ENCODE measurements at regions not wholly inside any gene's neighbourhood (a gene's known extent, or its start where the extent isn't known, plus 50 kb on each side); places are given as distances from the start of the nearest gene placed in this dataset.
"Not testable (repeated sequence)": the region's sequence is repeated elsewhere in the genome, so short reads cannot be mapped to it uniquely, and the experiment has no call there.

DNA sequence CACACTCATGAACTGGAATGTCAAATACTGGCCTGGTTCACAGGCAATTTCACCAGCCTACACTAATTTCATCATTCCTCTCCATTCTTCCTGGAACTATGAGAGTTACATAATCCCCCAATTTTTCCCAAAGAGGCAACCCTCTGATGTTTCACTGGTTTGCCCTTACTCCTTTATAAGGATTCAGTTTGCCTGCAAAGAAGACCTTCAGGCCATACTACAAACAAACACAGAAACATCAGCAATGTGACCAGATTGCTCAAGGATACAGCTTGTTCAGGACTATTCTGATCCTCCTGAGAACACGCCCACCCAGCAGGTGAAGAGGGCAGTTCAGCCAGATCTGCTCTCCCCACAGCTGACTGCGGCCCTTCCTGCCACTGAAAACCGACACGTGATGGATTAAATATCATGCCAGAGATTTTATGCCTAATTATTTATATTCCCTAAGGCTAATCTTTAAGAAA, 215.5 kb downstream of the ETAA1 start:
- TF ChIP-seq CTCF (IDR thresholded peaks at IDR 0.05; ENCODE audit: low read length, missing control alignments) = no peak
- H3K4me3 ChIP-seq (replicated peaks; ENCODE audit: low read depth, low read length) = no peak overlapping the region
- DNase-seq (ENCODE audit: low read depth) = peak; percentile 82

- no peak overlapping the region for H3K4me3 ChIP-seq (replicated peaks; ENCODE audit: low read depth, low read length)
- no peak for DNase-seq (ENCODE audit: low read depth)
- TF ChIP-seq CTCF (IDR thresholded peaks at IDR 0.05; ENCODE audit: low read length, missing control alignments) = no peak
These were observed 216.1 kb downstream of the ETAA1 start for GRCh38 chr2:67613227-67613626.

DNA sequence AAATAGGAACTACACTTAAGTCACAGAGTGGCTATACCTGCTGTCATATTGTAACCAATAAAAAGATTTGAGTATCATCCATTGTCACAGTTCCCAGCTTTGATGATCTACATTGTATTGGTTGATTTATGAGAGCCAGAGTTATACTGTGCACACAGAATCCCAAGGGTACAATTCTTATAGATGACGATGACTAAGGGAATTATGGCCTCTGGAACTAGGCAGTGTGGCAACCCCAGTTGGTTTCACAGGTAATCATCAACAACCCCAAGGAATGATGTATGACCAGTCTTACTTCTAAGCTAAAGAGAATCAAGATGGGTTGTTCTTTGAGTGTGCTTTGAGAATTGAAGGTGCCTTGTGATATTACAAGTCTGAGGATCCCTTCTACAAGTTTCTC, 217.3 kb downstream of the ETAA1 start:
- no peak for DNase-seq (ENCODE audit: low read depth)
- H3K4me3 ChIP-seq (replicated peaks; ENCODE audit: low read depth, low read length) = no peak overlapping the region
- TF ChIP-seq CTCF (IDR thresholded peaks at IDR 0.05; ENCODE audit: low read length, missing control alignments) = no peak

GRCh38 chr2:67616749-67617148, 219.6 kb downstream of the ETAA1 start:
- peak; percentile 95 for DNase-seq (ENCODE audit: low read depth)
- no peak overlapping the region for H3K4me3 ChIP-seq (replicated peaks; ENCODE audit: low read depth, low read length)
- TF ChIP-seq CTCF (IDR thresholded peaks at IDR 0.05; ENCODE audit: low read length, missing control alignments) = no peak

DNA sequence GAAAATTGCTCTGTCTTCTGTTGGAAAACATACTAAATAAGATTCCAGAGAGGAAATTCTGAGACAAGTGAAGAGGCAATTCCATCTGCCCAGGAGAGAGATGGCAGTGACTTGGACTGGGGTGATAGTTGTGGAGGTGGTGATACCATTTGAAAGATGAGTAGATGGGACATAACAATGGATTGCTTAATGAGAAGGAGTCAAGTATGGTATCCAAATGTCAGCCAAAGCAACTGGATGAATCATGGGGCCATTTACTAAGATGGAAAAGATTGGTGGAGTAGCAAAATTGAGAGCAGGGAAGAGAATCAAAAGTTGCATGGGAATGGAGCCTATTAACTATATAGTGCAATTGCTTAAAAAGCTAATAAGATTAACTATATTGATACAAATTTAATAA, 222.1 kb downstream of the ETAA1 start:
- no peak overlapping the region for H3K4me3 ChIP-seq (replicated peaks; ENCODE audit: low read depth, low read length)
- no peak for DNase-seq (ENCODE audit: low read depth)
- no peak for TF ChIP-seq CTCF (IDR thresholded peaks at IDR 0.05; ENCODE audit: low read length, missing control alignments)

- H3K4me3 ChIP-seq (replicated peaks; ENCODE audit: low read depth, low read length); DNase-seq (ENCODE audit: low read depth): not testable (repeated sequence)
These were observed 226.6 kb downstream of the ETAA1 start for GRCh38 chr2:67623741-67624140.

GRCh38 chr2:67625178-67625577, 228.0 kb downstream of the ETAA1 start:
- no peak overlapping the region for H3K4me3 ChIP-seq (replicated peaks; ENCODE audit: low read depth, low read length)
- peak; percentile 70 for DNase-seq (ENCODE audit: low read depth)
- TF ChIP-seq CTCF (IDR thresholded peaks at IDR 0.05; ENCODE audit: low read length, missing control alignments) = no peak
